Muscle layer of colon (tissue), 2 donors: ENCODE measurements at regions not wholly inside any gene's neighbourhood (a gene's known extent, or its start where the extent isn't known, plus 50 kb on each side); places are given as distances from the start of the nearest gene placed in this dataset.
"Not testable (repeated sequence)": the region's sequence is repeated elsewhere in the genome, so short reads cannot be mapped to it uniquely, and the experiment has no call there.

Experiments
- H3K27ac ChIP-seq: one replicate; pipeline ENCODE4 v1.7.0; 2013; ENCODE audit warnings: low read depth, mild to moderate bottlenecking, low read length, moderate library complexity
- H3K27me3 ChIP-seq, 2 donors: one replicate each; pipeline ENCODE4 v1.7.0; 2013; ENCODE audit warnings: low read length in 2 of 2, mild to moderate bottlenecking in 2 of 2; ENCODE audit not compliant: insufficient read depth in 2 of 2, control insufficient read depth in 1 of 2
- H3K36me3 ChIP-seq: one replicate; pipeline ENCODE4 v1.7.0; 2013; ENCODE audit warnings: mild to moderate bottlenecking, low read length; ENCODE audit not compliant: insufficient read depth
- H3K4me1 ChIP-seq: one replicate; pipeline ENCODE4 v1.7.0; 2013; ENCODE audit warnings: mild to moderate bottlenecking, low read length; ENCODE audit not compliant: insufficient read depth
- H3K4me3 ChIP-seq, 2 donors: one replicate each; pipeline ENCODE4 v1.7.0; 2013; ENCODE audit warnings: low read length in 2 of 2, low read depth in 1 of 2, mild to moderate bottlenecking in 1 of 2, moderate library complexity in 1 of 2
- H3K9ac ChIP-seq: one replicate; pipeline ENCODE4 v1.7.0; 2013; ENCODE audit warnings: low read length
- H3K9me3 ChIP-seq: one replicate; pipeline ENCODE4 v1.7.0; 2013; ENCODE audit warnings: mild to moderate bottlenecking, low read length
- donor health status: abdominal sarcoma.
- donor health status: Adenocarcinoma of cecum.

DNA sequence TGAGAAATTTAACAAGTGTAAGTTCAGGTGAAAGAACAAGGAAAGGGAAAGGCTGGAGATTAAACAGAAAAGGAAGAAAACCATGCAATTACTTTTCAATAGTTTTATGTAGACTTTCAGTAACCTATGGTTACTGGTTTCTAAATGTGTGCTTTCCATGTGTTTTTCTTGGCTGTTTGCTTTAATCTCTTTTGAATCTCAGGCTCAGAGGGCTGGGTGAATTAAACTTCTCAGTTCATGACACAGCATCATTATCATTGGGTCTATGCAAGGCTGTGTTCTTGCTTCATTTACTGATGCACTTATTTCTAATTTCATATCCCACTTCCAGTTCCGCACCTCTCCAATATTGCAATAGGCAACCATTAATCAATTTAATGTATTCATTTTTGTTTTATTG is 266.5 kb upstream of the UGT8 start:
- Histone ChIP-seq H3K4me1 (no peaks in the 10 kb centered on the region), H3K9ac (no peak overlapping the region), H3K36me3 (no peaks in the 10 kb centered on the region), H3K4me3 (no peak overlapping the region), H3K27me3 (no peaks in the 10 kb centered on the region), H3K9me3 (no peaks in the 10 kb centered on the region), H3K27ac (no peak overlapping the region)

DNA sequence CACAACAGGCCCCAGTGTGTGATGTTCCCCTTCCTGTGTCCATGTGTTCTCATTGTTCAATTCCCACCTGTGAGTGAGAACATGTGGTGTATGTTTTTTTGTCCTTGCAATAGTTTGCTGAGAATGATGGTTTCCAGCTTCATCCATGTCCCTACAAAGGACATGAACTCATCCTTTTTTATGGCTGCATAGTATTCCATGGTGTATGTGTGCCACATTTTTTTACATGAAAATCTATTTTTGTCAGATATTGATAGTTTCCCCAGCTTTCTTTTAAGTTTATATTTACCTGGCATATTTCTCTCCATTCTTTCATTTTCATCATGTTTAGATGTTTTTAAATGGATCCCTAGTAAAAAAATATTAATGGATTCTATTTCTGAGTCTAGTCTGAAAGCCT is 264.2 kb upstream of the UGT8 start:
- H3K9ac ChIP-seq, H3K27ac ChIP-seq, H3K27me3 ChIP-seq, H3K36me3 ChIP-seq, H3K9me3 ChIP-seq, H3K4me3 ChIP-seq, H3K4me1 ChIP-seq: not testable (repeated sequence)

GRCh38 chr4:114334884-114335330 is 263.7 kb upstream of the UGT8 start:
- Histone ChIP-seq H3K27ac (no peak overlapping the region), H3K9ac (no peak overlapping the region), H3K36me3 (no peaks in the 10 kb centered on the region), H3K4me1 (no peaks in the 10 kb centered on the region), H3K4me3 (no peak overlapping the region), H3K9me3 (no peaks in the 10 kb centered on the region), H3K27me3 (no peaks in the 10 kb centered on the region)

GRCh38 chr4:114335339-114335738 is 263.3 kb upstream of the UGT8 start:
- no peaks in the 10 kb centered on the region for H3K9me3 ChIP-seq
- no peaks in the 10 kb centered on the region for H3K4me1 ChIP-seq
- no peak overlapping the region for H3K9ac ChIP-seq
- H3K36me3 ChIP-seq = no peaks in the 10 kb centered on the region
- no peak overlapping the region for H3K4me3 ChIP-seq
- H3K27ac ChIP-seq = no peak overlapping the region
- no peaks in the 10 kb centered on the region for H3K27me3 ChIP-seq

GRCh38 chr4:114343015-114343414 is 255.6 kb upstream of the UGT8 start:
- Histone ChIP-seq H3K9me3 (no peaks in the 10 kb centered on the region), H3K4me1 (no peaks in the 10 kb centered on the region), H3K27me3 (no peaks in the 10 kb centered on the region), H3K9ac (no peak overlapping the region), H3K27ac (no peak overlapping the region), H3K36me3 (no peaks in the 10 kb centered on the region), H3K4me3 (no peak overlapping the region)

DNA sequence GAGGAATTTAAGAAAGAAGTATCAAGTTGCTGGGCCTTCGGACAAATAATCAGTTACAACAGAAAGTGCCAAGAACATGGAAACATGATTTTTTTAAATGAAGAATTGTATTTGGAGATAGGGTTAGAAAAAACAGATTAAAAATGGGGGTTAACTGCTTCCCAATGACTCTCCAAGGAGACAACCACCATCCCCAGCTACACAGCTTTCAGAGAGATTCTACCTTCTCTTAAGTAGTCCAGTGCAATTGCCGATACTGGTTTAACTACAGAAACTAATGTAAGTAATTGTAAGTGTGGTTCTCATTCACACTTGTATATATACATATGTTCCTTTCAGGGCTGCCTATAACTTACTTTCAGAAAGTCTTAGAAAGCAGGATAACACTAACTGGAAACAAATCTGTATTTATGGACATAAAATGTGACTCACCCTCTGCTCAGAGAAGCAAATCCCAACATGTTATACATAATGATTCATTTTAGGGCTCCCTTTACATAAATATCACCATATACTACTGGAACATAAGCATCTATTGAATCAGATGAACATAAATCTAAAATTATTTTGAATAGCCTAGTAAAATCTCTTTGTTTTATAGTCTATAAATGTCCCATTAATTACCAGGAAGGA is 248.9 kb upstream of the UGT8 start:
- Histone ChIP-seq H3K9me3 (no peaks in the 10 kb centered on the region), H3K4me1 (no peaks in the 10 kb centered on the region), H3K36me3 (no peaks in the 10 kb centered on the region), H3K27ac (no peak overlapping the region), H3K9ac (no peak overlapping the region), H3K27me3 (no peaks in the 10 kb centered on the region), H3K4me3 (no peak overlapping the region)

DNA sequence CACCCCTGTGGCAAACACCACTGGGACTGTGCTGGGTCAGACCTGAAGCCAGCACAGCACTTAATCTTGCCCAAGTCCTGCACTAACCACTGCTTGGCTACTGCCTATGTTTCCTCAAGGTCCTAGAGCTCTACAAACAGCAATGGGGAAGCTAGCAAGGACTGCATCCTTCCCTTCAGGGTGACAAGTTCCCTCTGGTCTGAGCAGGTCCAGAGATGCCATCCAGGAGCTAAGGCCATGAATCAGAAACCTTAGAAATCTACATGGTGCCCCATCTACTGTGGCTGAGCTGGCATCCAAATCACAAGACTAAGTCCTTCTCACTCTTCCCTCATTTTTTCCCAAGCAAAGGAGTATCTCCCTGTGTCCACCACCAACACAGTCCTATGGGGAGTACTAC is 239.7 kb upstream of the UGT8 start:
- H3K9ac ChIP-seq = no peak overlapping the region

GRCh38 chr4:114361249-114361648 is 237.4 kb upstream of the UGT8 start:
- Histone ChIP-seq H3K27me3 (no peaks in the 10 kb centered on the region), H3K9ac (no peak overlapping the region), H3K27ac (no peak overlapping the region), H3K36me3 (no peaks in the 10 kb centered on the region), H3K4me3 (no peak overlapping the region), H3K4me1 (peaks cover 6% of the 10 kb centered on the region), H3K9me3 (no peaks in the 10 kb centered on the region)

More for the DNA sequence above, 239.7 kb upstream of the UGT8 start:
- no peak overlapping the region for H3K27ac ChIP-seq
- no peaks in the 10 kb centered on the region for H3K27me3 ChIP-seq
- H3K9me3 ChIP-seq = no peaks in the 10 kb centered on the region
- no peaks in the 10 kb centered on the region for H3K36me3 ChIP-seq
- H3K4me3 ChIP-seq = no peak overlapping the region
- H3K4me1 ChIP-seq = no peaks in the 10 kb centered on the region

GRCh38 chr4:114364857-114365256 is 233.8 kb upstream of the UGT8 start:
- H3K36me3 ChIP-seq = no peaks in the 10 kb centered on the region
- H3K9ac ChIP-seq = no peak overlapping the region
- H3K9me3 ChIP-seq = no peaks in the 10 kb centered on the region
- no peak overlapping the region for H3K4me3 ChIP-seq
- no peak overlapping the region for H3K27ac ChIP-seq
- peaks cover 6% of the 10 kb centered on the region for H3K4me1 ChIP-seq
- H3K27me3 ChIP-seq = no peaks in the 10 kb centered on the region

- peaks cover 6% of the 10 kb centered on the region for H3K4me1 ChIP-seq
- no peak overlapping the region for H3K27ac ChIP-seq
- no peaks in the 10 kb centered on the region for H3K27me3 ChIP-seq
- no peak overlapping the region for H3K4me3 ChIP-seq
- no peaks in the 10 kb centered on the region for H3K36me3 ChIP-seq
- H3K9ac ChIP-seq = no peak overlapping the region
- H3K9me3 ChIP-seq = no peaks in the 10 kb centered on the region
Measured at GRCh38 chr4:114365591-114365990, 233.0 kb upstream of the UGT8 start.

GRCh38 chr4:114366368-114366767 is 232.2 kb upstream of the UGT8 start:
- H3K27ac ChIP-seq = no peak overlapping the region
- no peak overlapping the region for H3K9ac ChIP-seq
- no peaks in the 10 kb centered on the region for H3K27me3 ChIP-seq
- H3K36me3 ChIP-seq = no peaks in the 10 kb centered on the region
- H3K9me3 ChIP-seq = no peaks in the 10 kb centered on the region
- H3K4me1 ChIP-seq = peaks cover 6% of the 10 kb centered on the region
- H3K4me3 ChIP-seq = no peak overlapping the region

DNA sequence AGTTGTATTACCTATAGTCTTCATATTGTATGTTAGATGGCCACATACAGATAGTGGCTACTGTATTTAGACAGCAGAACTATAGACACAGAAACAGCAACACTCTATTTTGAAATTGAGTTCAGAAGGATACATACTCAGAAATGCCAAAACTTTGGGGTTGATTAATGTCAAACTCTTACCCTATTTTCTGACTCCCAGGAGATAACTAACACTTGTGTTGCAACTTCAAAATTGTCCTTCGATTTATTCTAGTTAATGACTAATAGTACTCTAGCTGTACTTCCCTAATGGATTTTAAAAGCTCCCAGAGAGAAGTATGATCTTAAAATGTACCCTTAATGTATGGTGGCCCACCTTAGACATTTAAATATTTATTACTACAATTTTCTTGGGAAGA is 229.9 kb upstream of the UGT8 start:
- Histone ChIP-seq H3K27me3 (no peaks in the 10 kb centered on the region), H3K4me1 (peaks cover 6% of the 10 kb centered on the region), H3K9ac (no peak overlapping the region), H3K36me3 (no peaks in the 10 kb centered on the region), H3K27ac (no peak overlapping the region), H3K4me3 (no peak overlapping the region), H3K9me3 (no peaks in the 10 kb centered on the region)
